Activated T-cell treated with anti-CD3 and anti-CD28 coated beads, Interleukin-2, amount 50 U/mL, for 1 hour (primary cell): ENCODE measurements at regions not wholly inside any gene's neighbourhood (a gene's known extent, or its start where the extent isn't known, plus 50 kb on each side); places are given as distances from the start of the nearest gene placed in this dataset.

Experiments used
- DNase-seq: peaks from one replicate; pipeline ENCODE4 v3.0.0-alpha.2; 2020

- no peak for DNase-seq
Observed at GRCh38 chr2:60292242-60292641, 261.2 kb downstream of the BCL11A start.

- DNase-seq = no peak
Observed at GRCh38 chr2:60290509-60290908, 262.9 kb downstream of the BCL11A start.

- no peak for DNase-seq
Observed at GRCh38 chr2:60285626-60286316, 267.7 kb downstream of the BCL11A start.

- no peak for DNase-seq
Observed at GRCh38 chr2:60283626-60284025, 269.8 kb downstream of the BCL11A start.

GRCh38 chr2:60282886-60283285 lies 270.6 kb downstream of the BCL11A start:
- DNase-seq = no peak

GRCh38 chr2:60281730-60282129 lies 271.7 kb downstream of the BCL11A start:
- DNase-seq = no peak

- no peak for DNase-seq
Observed at GRCh38 chr2:60280238-60280637, 273.2 kb downstream of the BCL11A start.

GRCh38 chr2:60278906-60279305 lies 274.5 kb downstream of the BCL11A start:
- DNase-seq = no peak

- DNase-seq = no peak
Observed at GRCh38 chr2:60275958-60276357, 277.5 kb downstream of the BCL11A start.

GRCh38 chr2:60273836-60274235 lies 279.6 kb downstream of the BCL11A start:
- DNase-seq = no peak

GRCh38 chr2:60271713-60272112 lies 281.7 kb downstream of the BCL11A start:
- no peak for DNase-seq

GRCh38 chr2:60271131-60271530 lies 282.3 kb downstream of the BCL11A start:
- no peak for DNase-seq

GRCh38 chr2:60268661-60269060 lies 284.8 kb downstream of the BCL11A start:
- no peak for DNase-seq

- DNase-seq = no peak
Observed at GRCh38 chr2:60268032-60268431, 285.4 kb downstream of the BCL11A start.

- DNase-seq = no peak
Observed at GRCh38 chr2:60267122-60267521, 286.3 kb downstream of the BCL11A start.

- no peak for DNase-seq
Observed at GRCh38 chr2:60262178-60262577, 291.3 kb downstream of the BCL11A start.

- no peak for DNase-seq
Observed at GRCh38 chr2:60260639-60261296, 292.7 kb downstream of the BCL11A start.

- DNase-seq = no peak
Observed at GRCh38 chr2:60259781-60260180, 293.7 kb downstream of the BCL11A start.

GRCh38 chr2:60252581-60253150 lies 300.8 kb downstream of the BCL11A start:
- DNase-seq = no peak

- no peak for DNase-seq
Observed at GRCh38 chr2:60251247-60251646, 302.2 kb downstream of the BCL11A start.

- DNase-seq = no peak
Observed at GRCh38 chr2:60249879-60250278, 303.6 kb downstream of the BCL11A start.

GRCh38 chr2:60247471-60247870 lies 306.0 kb downstream of the BCL11A start:
- no peak for DNase-seq

GRCh38 chr2:60246583-60246982 lies 306.9 kb downstream of the BCL11A start:
- DNase-seq = no peak

GRCh38 chr2:60234274-60234986 lies 319.0 kb downstream of the BCL11A start:
- no peak for DNase-seq
